ENCODE measurements at regions not wholly inside any gene's neighbourhood (a gene's known extent, or its start where the extent isn't known, plus 50 kb on each side); places are given as distances from the start of the nearest gene placed in this dataset.
"Not testable (repeated sequence)": the region's sequence is repeated elsewhere in the genome, so short reads cannot be mapped to it uniquely, and the experiment has no call there.

- Histone ChIP-seq H3K9ac (ENCODE audit: insufficient read depth, low read length, poor library complexity, severe bottlenecking) (no peak overlapping the region), H3K4me2 (replicated peaks; ENCODE audit: extremely low read depth, low read length, poor library complexity, severe bottlenecking) (no peak overlapping the region), H4K20me1 (ENCODE audit: insufficient read depth, low read length) (no peaks in the 10 kb centered on the region), H3K4me1 (ENCODE audit: control insufficient read depth in 1 of 2, insufficient read depth in 2 of 2, low read length in 2 of 2) (no peaks in the 10 kb centered on the region), H3K9me3 (replicated peaks in 1 of 2; ENCODE audit: control insufficient read depth in 1 of 2, insufficient read depth in 1 of 2, low read length in 2 of 2) (peaks cover 0 to 6% of the 10 kb centered on the region in 2 donors), H3K36me3 (replicated peaks in 1 of 2; ENCODE audit: control insufficient read depth in 1 of 2, insufficient read depth in 2 of 2, low read length in 2 of 2) (no peaks in the 10 kb centered on the region), H3K4me3 (replicated peaks in 1 of 3; ENCODE audit: low read depth in 2 of 3, low read length in 3 of 3) (no peak overlapping the region), H3K27me3 (ENCODE audit: control insufficient read depth in 2 of 2, insufficient read depth in 2 of 2, low read length in 2 of 2) (no peaks in the 10 kb centered on the region), H2AFZ (ENCODE audit: insufficient read depth, low read depth, low read length, poor library complexity, severe bottlenecking) (no peak overlapping the region), H3K27ac (ENCODE audit: low read depth in 1 of 2, low read length in 2 of 2) (no peak overlapping the region), H3K79me2 (ENCODE audit: insufficient read depth, low read length) (no peaks in the 10 kb centered on the region)
- Mint-ChIP-seq H3K27me3 (ENCODE audit: low read depth in 3 of 3) (peaks cover 0 to 5% (median 1%) of the 10 kb centered on the region in 3 donors), H3K9me3 (peaks cover 5 to 11% (median 6%) of the 10 kb centered on the region in 7 donors), H3K4me3 (no peak overlapping the region), H3K27ac (no peak overlapping the region), H3K36me3 (no peaks in the 10 kb centered on the region), H3K4me1 (no peaks in the 10 kb centered on the region)
- TF ChIP-seq CTCF (IDR thresholded peaks at IDR 0.05), result no peak
- intact Hi-C loops (cut with micrococcal nuclease), result no loop called here
- no peak for DNase-seq
- no CpG with 5 or more reads among the region's 2 CpGs for WGBS (ENCODE audit: insufficient coverage)
Measured at GRCh38 chr7:106582365-106582764, 78.6 kb downstream of the CCDC71L start.

- H3K27ac Mint-ChIP-seq; H3K79me2 ChIP-seq (ENCODE audit: insufficient read depth, low read length); H4K20me1 ChIP-seq (ENCODE audit: insufficient read depth, low read length); H3K36me3 Mint-ChIP-seq; H3K4me3 Mint-ChIP-seq; H3K9ac ChIP-seq (ENCODE audit: insufficient read depth, low read length, poor library complexity, severe bottlenecking); H3K4me1 Mint-ChIP-seq; H3K4me2 ChIP-seq (replicated peaks; ENCODE audit: extremely low read depth, low read length, poor library complexity, severe bottlenecking); H3K27me3 ChIP-seq (ENCODE audit: control insufficient read depth in 2 of 2, insufficient read depth in 2 of 2, low read length in 2 of 2); DNase-seq; H3K4me1 ChIP-seq (ENCODE audit: control insufficient read depth in 1 of 2, insufficient read depth in 2 of 2, low read length in 2 of 2); H3K27ac ChIP-seq (ENCODE audit: low read depth in 1 of 2, low read length in 2 of 2); intact Hi-C loops (cut with micrococcal nuclease); H3K9me3 ChIP-seq (replicated peaks in 1 of 2; ENCODE audit: control insufficient read depth in 1 of 2, insufficient read depth in 1 of 2, low read length in 2 of 2); H3K27me3 Mint-ChIP-seq (ENCODE audit: low read depth in 3 of 3); H3K4me3 ChIP-seq (replicated peaks in 1 of 3; ENCODE audit: low read depth in 2 of 3, low read length in 3 of 3); H3K9me3 Mint-ChIP-seq; H3K36me3 ChIP-seq (replicated peaks in 1 of 2; ENCODE audit: control insufficient read depth in 1 of 2, insufficient read depth in 2 of 2, low read length in 2 of 2); H2AFZ ChIP-seq (ENCODE audit: insufficient read depth, low read depth, low read length, poor library complexity, severe bottlenecking): not testable (repeated sequence)
- 97% methylated on average over 5 of the region's 13 CpGs for WGBS (ENCODE audit: insufficient coverage)
Measured at GRCh38 chr7:106579086-106579485, 81.9 kb downstream of the CCDC71L start.
